ENCODE measurements at regions not wholly inside any gene's neighbourhood (a gene's known extent, or its start where the extent isn't known, plus 50 kb on each side); places are given as distances from the start of the nearest gene placed in this dataset.

DNA sequence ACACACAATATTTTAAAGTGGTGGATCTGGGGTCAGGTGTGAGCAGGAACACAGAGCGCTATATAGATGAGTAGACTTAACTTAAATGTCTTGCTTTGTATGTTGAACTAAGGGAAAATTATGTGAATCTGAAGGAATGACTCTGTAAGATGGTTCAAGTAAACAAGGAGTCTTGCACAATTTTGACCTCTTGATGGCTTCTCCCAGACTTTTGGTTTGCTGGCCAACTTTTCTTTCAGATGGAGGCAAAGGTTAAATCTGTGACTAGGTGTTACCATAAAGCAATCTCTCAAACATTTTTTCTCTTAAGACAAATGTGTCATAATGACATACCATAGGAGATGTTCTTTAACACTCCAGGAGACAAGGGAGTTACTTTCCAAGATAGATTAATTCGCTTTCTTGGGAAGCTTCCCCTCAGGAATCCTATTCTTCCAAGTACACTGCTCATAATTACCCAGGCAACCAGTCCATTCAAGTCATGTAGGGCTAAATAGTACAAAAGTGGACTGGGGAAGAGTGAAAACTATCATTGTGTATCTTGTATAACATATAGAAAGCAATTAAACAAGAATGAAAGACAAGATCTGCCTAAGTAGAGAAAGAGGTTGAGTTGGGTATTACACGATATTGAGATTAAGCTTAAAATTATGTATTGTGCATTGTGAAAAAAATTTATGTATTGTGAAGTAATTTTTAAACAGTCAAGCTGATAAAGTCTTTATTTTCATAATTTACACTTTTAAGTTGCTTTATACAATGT lies 60.3 kb upstream of the SLC27A6 start:
- H3K9me3 ChIP-seq = no peaks in the 10 kb centered on the region
- no peak for DNase-seq
- TF ChIP-seq, protein P1, sequence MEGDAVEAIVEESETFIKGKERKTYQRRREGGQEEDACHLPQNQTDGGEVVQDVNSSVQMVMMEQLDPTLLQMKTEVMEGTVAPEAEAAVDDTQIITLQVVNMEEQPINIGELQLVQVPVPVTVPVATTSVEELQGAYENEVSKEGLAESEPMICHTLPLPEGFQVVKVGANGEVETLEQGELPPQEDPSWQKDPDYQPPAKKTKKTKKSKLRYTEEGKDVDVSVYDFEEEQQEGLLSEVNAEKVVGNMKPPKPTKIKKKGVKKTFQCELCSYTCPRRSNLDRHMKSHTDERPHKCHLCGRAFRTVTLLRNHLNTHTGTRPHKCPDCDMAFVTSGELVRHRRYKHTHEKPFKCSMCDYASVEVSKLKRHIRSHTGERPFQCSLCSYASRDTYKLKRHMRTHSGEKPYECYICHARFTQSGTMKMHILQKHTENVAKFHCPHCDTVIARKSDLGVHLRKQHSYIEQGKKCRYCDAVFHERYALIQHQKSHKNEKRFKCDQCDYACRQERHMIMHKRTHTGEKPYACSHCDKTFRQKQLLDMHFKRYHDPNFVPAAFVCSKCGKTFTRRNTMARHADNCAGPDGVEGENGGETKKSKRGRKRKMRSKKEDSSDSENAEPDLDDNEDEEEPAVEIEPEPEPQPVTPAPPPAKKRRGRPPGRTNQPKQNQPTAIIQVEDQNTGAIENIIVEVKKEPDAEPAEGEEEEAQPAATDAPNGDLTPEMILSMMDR (IDR thresholded peaks at IDR 0.05) = no peak
- no peak for TF ChIP-seq POLR2A (IDR thresholded peaks at IDR 0.05)
- intact Hi-C loops (cut with DNase I; ENCODE audit: low total_unique reads) = loop anchor here (10.0 kb wide), 1 partner anchor 860 kb away; no protein-coding TSS in a partner anchor
- no peak overlapping the region for H3K27ac ChIP-seq
- H3K4me3 ChIP-seq = no peak overlapping the region
- H3K27me3 ChIP-seq = no peaks in the 10 kb centered on the region
- no peaks in the 10 kb centered on the region for H3K4me1 ChIP-seq
- no peaks in the 10 kb centered on the region for H3K36me3 ChIP-seq (ENCODE audit: low read depth, missing control alignments)
- 67 to 74% methylated on average over 3 of the region's 3 CpGs for WGBS, 2 donors

DNA sequence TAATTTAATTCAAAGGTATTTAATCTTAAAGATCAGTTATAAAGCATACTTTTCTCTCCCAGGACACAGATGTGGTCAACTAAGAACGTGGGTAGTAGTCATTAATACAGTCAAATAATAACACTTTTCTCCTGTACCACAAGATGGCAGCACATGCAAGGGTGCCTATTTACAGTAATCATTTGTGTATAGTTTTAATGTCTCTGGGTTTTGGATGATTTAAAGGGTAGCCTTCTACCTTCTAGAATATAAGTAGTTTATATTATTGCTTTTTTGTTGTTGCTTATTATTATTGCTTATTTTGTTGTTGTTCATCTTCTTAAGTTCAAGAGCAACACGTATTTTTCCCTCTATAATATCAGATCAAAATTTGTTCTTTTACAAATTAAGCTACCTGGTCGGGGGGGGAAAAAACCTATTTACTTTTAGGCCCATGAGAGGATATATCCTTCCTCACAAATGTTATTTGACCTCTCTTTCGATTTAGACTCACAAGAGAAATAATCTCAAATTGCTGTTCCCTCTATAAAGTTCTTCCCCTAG lies 59.6 kb upstream of the SLC27A6 start:
- no peak overlapping the region for H3K4me3 ChIP-seq
- no peaks in the 10 kb centered on the region for H3K36me3 ChIP-seq (ENCODE audit: low read depth, missing control alignments)
- intact Hi-C loops (cut with DNase I; ENCODE audit: low total_unique reads) = loop anchor here (10.0 kb wide), 1 partner anchor 859 kb away; no protein-coding TSS in a partner anchor
- 41 to 48% methylated on average over 4 of the region's 4 CpGs for WGBS, 2 donors
- H3K27ac ChIP-seq = no peak overlapping the region
- TF ChIP-seq, protein P1 (IDR thresholded peaks at IDR 0.05) = peak; percentile 59 to 84 (median 69)
- no peak for TF ChIP-seq POLR2A (IDR thresholded peaks at IDR 0.05)
- DNase-seq = peak; percentile 50
- no peaks in the 10 kb centered on the region for H3K4me1 ChIP-seq
- no peaks in the 10 kb centered on the region for H3K27me3 ChIP-seq
- H3K9me3 ChIP-seq = no peaks in the 10 kb centered on the region

DNA sequence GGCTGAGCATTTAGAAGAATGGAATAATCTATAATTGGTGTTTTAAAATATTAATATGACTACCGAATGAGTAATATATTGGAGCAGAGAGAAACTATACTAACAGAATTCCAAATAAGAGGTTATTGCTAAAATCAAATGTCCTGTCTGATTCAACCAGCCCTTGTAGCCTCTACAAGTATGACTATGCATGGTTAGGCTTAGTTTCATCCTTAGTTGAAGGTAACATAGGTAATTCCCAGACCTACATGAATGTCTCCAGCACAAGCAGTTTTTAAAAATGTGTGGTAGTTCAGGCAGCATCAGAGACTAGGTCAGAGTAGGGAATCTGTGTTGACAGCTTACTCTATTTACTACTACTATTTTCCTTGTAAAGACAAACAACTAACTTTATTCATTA lies 51.7 kb upstream of the SLC27A6 start:
- Histone ChIP-seq H3K36me3 (ENCODE audit: low read depth, missing control alignments) (no peaks in the 10 kb centered on the region), H3K4me1 (no peaks in the 10 kb centered on the region), H3K9me3 (no peaks in the 10 kb centered on the region), H3K27ac (no peak overlapping the region), H3K4me3 (no peak overlapping the region), H3K27me3 (no peaks in the 10 kb centered on the region)
- DNase-seq = no peak
- WGBS, 2 donors = 94 to 100% methylated on average over 1 of the region's 1 CpG
- TF ChIP-seq POLR2A (IDR thresholded peaks at IDR 0.05) = no peak
- TF ChIP-seq, protein P1 (IDR thresholded peaks at IDR 0.05) = no peak
- intact Hi-C loops (cut with DNase I; ENCODE audit: low total_unique reads) = no loop called here

All from testis (tissue), 2 donors.